ENCODE measurements at regions not wholly inside any gene's neighbourhood (a gene's known extent, or its start where the extent isn't known, plus 50 kb on each side); places are given as distances from the start of the nearest gene placed in this dataset.
"Not testable (repeated sequence)": the region's sequence is repeated elsewhere in the genome, so short reads cannot be mapped to it uniquely, and the experiment has no call there.

DNA sequence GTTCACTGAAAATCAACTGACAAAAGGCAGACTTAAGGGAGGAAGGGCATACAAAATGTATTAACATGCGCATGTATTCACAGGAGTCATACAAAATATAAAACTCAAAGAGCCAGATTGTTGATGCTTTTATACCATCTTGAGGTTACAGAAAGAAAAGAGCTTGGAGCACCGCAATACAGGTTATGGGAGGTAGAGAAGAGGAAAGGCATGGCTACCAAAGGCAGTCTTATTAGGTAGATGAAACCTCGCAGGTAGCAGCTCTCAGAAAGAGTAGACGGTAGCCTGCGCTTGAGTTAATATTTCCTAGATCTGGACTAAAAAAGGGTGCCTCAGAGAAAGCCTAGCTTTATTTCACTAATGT is 69.0 kb upstream of the DHRS4 start:
- H3K9ac ChIP-seq (ENCODE audit: low read length) = no peak overlapping the region

DNA sequence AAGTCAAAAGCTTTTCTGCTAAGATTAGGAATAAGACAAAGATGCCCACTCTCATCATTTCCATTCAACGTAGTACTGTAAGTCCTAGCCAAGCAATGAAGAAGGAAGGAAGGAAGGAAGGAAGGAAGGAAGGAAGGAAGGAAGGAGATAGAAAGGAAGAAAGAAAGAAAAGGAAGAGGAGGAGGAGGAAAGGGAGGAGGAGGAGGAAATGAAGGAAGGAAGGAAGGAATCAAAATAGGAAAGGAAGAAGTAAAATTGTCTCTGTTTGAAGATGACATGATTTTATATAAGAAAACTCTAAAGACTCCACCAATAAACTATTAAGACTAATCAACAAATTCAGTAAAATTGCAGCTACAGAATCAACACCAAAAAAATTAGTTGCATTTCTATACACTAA is 66.0 kb upstream of the DHRS4 start:
- H3K36me3 ChIP-seq (ENCODE audit: insufficient read depth, low read length) = no peaks in the 10 kb centered on the region
- H3K9me3 ChIP-seq (ENCODE audit: low read length) = peaks cover 12% of the 10 kb centered on the region
- no peaks in the 10 kb centered on the region for H3K27me3 ChIP-seq (ENCODE audit: control insufficient read depth in 1 of 2, insufficient read depth in 2 of 2, low read length in 2 of 2)
- H3K27ac ChIP-seq (ENCODE audit: low read depth, low read length) = no peak overlapping the region
- H3K9ac ChIP-seq (ENCODE audit: low read length) = no peak overlapping the region
- H3K4me1 ChIP-seq (ENCODE audit: insufficient read depth, low read length) = no peaks in the 10 kb centered on the region
- H3K4me3 ChIP-seq (ENCODE audit: low read depth in 1 of 2, low read length in 2 of 2) = no peak overlapping the region

More for the DNA sequence above, 69.0 kb upstream of the DHRS4 start:
- Histone ChIP-seq H3K27me3 (ENCODE audit: control insufficient read depth in 1 of 2, insufficient read depth in 2 of 2, low read length in 2 of 2) (no peaks in the 10 kb centered on the region), H3K36me3 (ENCODE audit: insufficient read depth, low read length) (no peaks in the 10 kb centered on the region), H3K27ac (ENCODE audit: low read depth, low read length) (no peak overlapping the region), H3K9me3 (ENCODE audit: low read length) (peaks cover 11% of the 10 kb centered on the region), H3K4me1 (ENCODE audit: insufficient read depth, low read length) (no peaks in the 10 kb centered on the region), H3K4me3 (ENCODE audit: low read depth in 1 of 2, low read length in 2 of 2) (no peak overlapping the region)

DNA sequence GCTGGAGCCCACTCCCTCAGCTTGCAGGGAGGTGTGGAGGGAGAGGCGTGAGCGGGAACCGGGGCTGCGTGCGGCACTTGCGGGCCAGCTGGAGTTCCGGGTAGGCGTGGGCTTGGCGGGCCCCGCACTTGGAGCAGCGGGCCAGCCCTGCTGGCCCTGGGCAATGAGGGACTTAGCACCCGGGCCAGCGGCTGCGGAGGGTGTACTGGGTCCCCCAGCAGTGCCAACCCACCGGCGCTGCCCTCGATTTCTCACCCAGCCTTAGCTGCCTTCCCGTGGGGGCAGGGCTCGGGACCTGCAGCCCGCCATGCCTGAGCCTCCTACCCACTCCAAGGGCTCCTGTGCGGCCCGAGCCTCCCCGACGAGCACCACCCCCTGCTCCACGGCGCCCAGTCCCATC is 61.9 kb upstream of the DHRS4 start:
- peaks cover 12% of the 10 kb centered on the region for H3K9me3 ChIP-seq (ENCODE audit: low read length)

DNA sequence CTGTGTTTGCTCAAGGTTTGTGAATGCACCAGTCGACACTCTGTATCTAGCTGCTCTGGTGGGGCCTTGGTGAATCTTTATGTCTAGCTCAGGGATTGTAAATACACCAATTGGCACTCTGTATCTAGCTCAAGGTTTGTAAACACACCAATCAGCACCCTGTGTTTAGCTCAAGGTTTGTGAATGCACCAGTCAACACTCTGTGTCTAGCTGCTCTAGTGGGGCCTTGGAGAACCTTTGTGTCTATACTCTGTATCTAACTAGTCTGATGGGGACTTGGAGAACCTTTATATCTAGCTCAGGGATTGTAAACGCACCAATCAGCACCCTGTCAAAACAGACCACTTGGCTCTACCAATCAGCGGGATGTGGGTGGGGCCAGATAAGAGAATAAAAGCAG is 61.3 kb upstream of the DHRS4 start:
- H3K9me3 ChIP-seq (ENCODE audit: low read length) = peaks cover 12% of the 10 kb centered on the region
- not testable (repeated sequence) for H3K36me3 ChIP-seq (ENCODE audit: insufficient read depth, low read length); H3K4me3 ChIP-seq (ENCODE audit: low read depth in 1 of 2, low read length in 2 of 2); H3K4me1 ChIP-seq (ENCODE audit: insufficient read depth, low read length); H3K27me3 ChIP-seq (ENCODE audit: control insufficient read depth in 1 of 2, insufficient read depth in 2 of 2, low read length in 2 of 2); H3K27ac ChIP-seq (ENCODE audit: low read depth, low read length); H3K9ac ChIP-seq (ENCODE audit: low read length)

More for the DNA sequence above, 61.9 kb upstream of the DHRS4 start:
- H3K9ac ChIP-seq (ENCODE audit: low read length); H3K36me3 ChIP-seq (ENCODE audit: insufficient read depth, low read length); H3K4me1 ChIP-seq (ENCODE audit: insufficient read depth, low read length); H3K4me3 ChIP-seq (ENCODE audit: low read depth in 1 of 2, low read length in 2 of 2); H3K27ac ChIP-seq (ENCODE audit: low read depth, low read length); H3K27me3 ChIP-seq (ENCODE audit: control insufficient read depth in 1 of 2, insufficient read depth in 2 of 2, low read length in 2 of 2): not testable (repeated sequence)

DNA sequence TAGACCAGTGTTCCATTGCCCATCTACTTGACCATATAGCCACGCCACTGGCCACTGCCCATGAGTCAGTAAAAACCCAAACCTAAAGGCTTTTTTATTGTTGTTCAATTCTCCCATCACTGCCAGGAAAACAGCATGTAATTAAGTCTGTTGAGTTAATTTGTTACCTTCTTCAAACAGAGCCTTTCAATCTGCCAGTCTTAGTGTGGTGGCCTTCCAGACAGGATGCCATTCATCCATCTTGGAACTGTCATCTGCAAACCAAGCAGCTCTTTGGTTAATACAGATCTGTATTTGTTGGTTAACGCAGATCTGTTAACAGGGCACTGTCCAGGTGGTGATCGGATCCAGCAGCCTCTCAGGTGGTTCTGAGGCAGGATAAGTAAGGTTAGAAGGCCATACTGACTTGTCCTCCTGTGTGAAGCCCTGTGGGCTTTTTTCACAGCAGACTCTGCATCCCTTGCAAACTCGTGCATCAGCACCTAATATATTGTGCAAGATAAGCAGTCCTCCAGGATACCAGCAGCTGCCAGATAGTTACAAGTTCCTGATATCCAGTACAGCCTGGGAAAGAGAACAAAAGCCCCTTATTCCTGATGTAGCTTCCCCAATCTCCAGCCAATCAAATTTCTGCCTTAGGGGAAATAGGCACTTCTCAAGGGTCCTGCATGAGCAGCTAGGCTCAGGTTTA is 59.1 kb upstream of the DHRS4 start:
- Histone ChIP-seq H3K9me3 (ENCODE audit: low read length) (peaks cover under 1% of the 10 kb centered on the region), H3K4me3 (ENCODE audit: low read depth in 1 of 2, low read length in 2 of 2) (no peak overlapping the region), H3K9ac (ENCODE audit: low read length) (no peak overlapping the region)

DNA sequence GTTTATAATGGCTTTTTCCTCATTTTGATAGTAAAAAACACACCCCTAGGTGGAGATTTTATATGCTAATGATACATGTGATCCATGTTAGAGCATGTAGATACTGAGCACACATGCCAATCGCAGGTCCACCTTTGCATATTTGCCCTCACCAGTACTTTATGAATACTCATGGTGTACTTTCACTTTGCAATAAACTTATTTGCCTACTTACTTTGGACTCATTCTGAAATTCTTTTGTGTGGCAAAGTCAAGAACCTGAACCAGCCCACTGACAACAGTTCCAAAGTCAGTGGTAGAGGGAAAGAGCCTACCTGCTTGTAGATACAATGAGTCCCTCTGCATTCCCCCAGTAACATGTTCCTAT is 58.5 kb upstream of the DHRS4 start:
- H3K36me3 ChIP-seq (ENCODE audit: insufficient read depth, low read length) = no peaks in the 10 kb centered on the region
- H3K4me1 ChIP-seq (ENCODE audit: insufficient read depth, low read length) = no peaks in the 10 kb centered on the region
- H3K4me3 ChIP-seq (ENCODE audit: low read depth in 1 of 2, low read length in 2 of 2) = no peak overlapping the region
- no peaks in the 10 kb centered on the region for H3K27me3 ChIP-seq (ENCODE audit: control insufficient read depth in 1 of 2, insufficient read depth in 2 of 2, low read length in 2 of 2)
- no peak overlapping the region for H3K9ac ChIP-seq (ENCODE audit: low read length)
- no peak overlapping the region for H3K27ac ChIP-seq (ENCODE audit: low read depth, low read length)
- no peaks in the 10 kb centered on the region for H3K9me3 ChIP-seq (ENCODE audit: low read length)

More for the DNA sequence above, 59.1 kb upstream of the DHRS4 start:
- Histone ChIP-seq H3K27me3 (ENCODE audit: control insufficient read depth in 1 of 2, insufficient read depth in 2 of 2, low read length in 2 of 2) (no peaks in the 10 kb centered on the region), H3K4me1 (ENCODE audit: insufficient read depth, low read length) (no peaks in the 10 kb centered on the region), H3K27ac (ENCODE audit: low read depth, low read length) (no peak overlapping the region), H3K36me3 (ENCODE audit: insufficient read depth, low read length) (no peaks in the 10 kb centered on the region)

DNA sequence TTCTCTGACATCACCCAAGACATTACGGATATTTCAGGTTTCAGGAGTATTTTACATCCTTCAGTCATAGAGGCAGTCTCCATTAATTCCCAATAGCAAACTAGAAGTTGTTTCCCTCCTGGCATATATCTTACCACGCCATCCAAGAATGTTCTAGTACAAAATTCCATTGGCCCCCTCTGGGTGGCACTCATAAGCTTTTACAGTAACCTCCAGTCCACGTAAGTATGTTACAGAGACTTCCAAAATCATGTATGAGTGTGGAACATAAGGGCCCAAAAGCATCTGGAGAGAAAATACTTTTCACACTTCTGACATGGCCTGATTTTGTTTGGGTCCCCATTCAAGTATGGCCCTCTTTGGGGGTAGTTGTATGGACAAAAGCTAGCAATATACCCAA is 58.1 kb upstream of the DHRS4 start:
- Histone ChIP-seq H3K4me1 (ENCODE audit: insufficient read depth, low read length) (no peaks in the 10 kb centered on the region), H3K9ac (ENCODE audit: low read length) (no peak overlapping the region), H3K4me3 (ENCODE audit: low read depth in 1 of 2, low read length in 2 of 2) (no peak overlapping the region), H3K27me3 (ENCODE audit: control insufficient read depth in 1 of 2, insufficient read depth in 2 of 2, low read length in 2 of 2) (no peaks in the 10 kb centered on the region), H3K9me3 (ENCODE audit: low read length) (no peaks in the 10 kb centered on the region), H3K36me3 (ENCODE audit: insufficient read depth, low read length) (no peaks in the 10 kb centered on the region), H3K27ac (ENCODE audit: low read depth, low read length) (no peak overlapping the region)

DNA sequence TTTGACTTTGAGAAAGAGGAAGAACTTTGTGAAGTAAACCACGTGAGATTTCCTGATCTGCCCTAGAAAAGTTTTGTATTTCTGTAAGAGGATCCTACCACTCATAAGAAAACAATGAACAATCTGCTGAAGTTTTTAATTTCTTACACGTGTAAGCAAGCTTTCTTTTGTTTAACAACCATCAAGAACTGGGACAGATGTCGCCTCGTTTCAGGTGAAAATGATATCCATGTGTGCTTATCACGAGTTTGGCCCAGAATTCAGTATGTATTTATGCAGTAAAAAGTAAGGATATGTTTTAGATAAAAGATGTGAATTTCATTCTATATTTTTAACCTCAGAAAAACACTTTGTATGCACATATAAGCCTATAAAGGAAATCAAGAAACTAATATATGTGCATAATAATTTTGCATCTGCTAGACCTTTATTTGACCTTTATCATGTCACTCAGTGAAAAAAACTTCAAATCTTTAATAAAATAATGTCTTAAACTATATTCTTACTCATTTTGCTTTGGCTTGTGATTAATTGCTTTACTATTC is 56.9 kb upstream of the DHRS4 start:
- no peak overlapping the region for H3K27ac ChIP-seq (ENCODE audit: low read depth, low read length)
- no peak overlapping the region for H3K4me3 ChIP-seq (ENCODE audit: low read depth in 1 of 2, low read length in 2 of 2)
- H3K36me3 ChIP-seq (ENCODE audit: insufficient read depth, low read length) = no peaks in the 10 kb centered on the region
- H3K9ac ChIP-seq (ENCODE audit: low read length) = no peak overlapping the region
- H3K4me1 ChIP-seq (ENCODE audit: insufficient read depth, low read length) = no peaks in the 10 kb centered on the region
- H3K9me3 ChIP-seq (ENCODE audit: low read length) = no peaks in the 10 kb centered on the region
- H3K27me3 ChIP-seq (ENCODE audit: control insufficient read depth in 1 of 2, insufficient read depth in 2 of 2, low read length in 2 of 2) = no peaks in the 10 kb centered on the region

DNA sequence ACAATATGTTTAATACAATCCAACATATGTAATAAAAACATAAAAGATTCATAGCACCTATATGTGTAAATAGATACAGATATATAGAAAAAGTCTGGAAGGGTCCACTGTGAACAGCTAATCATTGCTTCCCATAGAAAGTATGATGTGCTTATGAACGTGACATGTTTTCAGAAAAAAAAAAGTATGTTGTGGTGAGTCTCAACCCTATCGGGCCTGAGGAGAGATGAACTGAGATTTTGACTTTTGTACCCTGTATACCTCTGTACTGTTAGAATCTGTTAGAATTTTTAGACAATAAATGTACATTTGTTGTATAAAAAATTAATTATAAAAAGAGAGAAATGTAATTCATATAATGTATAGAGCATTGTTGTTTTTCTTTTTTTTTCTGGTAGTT is 56.3 kb upstream of the DHRS4 start:
- not testable (repeated sequence) for H3K9ac ChIP-seq (ENCODE audit: low read length); H3K9me3 ChIP-seq (ENCODE audit: low read length); H3K36me3 ChIP-seq (ENCODE audit: insufficient read depth, low read length); H3K4me1 ChIP-seq (ENCODE audit: insufficient read depth, low read length); H3K27ac ChIP-seq (ENCODE audit: low read depth, low read length); H3K4me3 ChIP-seq (ENCODE audit: low read depth in 1 of 2, low read length in 2 of 2); H3K27me3 ChIP-seq (ENCODE audit: control insufficient read depth in 1 of 2, insufficient read depth in 2 of 2, low read length in 2 of 2)

DNA sequence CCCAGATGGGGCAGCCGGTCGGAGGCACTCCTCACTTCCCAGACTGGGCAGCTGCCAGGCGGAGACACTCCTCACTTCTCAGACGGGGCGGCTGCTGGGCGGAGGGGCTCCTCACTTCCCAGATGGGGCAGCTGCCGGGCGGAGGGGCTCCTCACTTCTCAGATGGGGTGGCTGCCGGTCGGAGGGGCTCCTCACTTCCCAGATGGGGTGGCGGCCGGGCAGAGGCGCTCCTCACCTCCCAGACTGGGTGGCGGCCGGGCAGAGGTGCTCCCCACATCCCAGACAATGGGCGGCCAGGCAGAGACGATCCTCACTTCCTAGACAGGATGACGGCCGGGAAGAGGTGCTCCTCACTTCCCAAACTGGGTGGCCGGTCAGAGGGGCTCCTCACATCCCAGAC is 55.2 kb upstream of the DHRS4 start:
- not testable (repeated sequence) for H3K4me1 ChIP-seq (ENCODE audit: insufficient read depth, low read length); H3K27me3 ChIP-seq (ENCODE audit: control insufficient read depth in 1 of 2, insufficient read depth in 2 of 2, low read length in 2 of 2); H3K9me3 ChIP-seq (ENCODE audit: low read length); H3K4me3 ChIP-seq (ENCODE audit: low read depth in 1 of 2, low read length in 2 of 2); H3K27ac ChIP-seq (ENCODE audit: low read depth, low read length); H3K36me3 ChIP-seq (ENCODE audit: insufficient read depth, low read length); H3K9ac ChIP-seq (ENCODE audit: low read length)

DNA sequence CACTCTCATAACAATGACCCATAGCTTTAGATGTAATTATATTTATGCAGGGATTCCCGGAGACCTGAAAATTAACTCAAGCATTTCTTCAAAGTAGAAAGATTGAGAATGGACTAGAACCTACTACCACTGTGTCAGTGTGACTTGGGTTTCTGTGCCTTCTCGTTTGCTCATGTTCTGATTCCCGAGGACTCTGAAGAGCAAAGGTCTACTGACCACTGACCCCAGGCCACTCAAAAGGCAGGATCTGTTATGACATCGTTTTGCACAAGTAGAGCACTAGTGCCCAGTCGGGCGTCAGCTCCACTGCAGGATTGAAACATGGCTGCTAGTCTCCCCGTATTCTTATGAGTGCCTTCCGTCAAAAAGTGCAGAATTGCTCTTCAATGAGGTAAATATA is 53.8 kb upstream of the DHRS4 start:
- Histone ChIP-seq H3K4me3 (ENCODE audit: low read depth in 1 of 2, low read length in 2 of 2) (no peak overlapping the region), H3K27me3 (ENCODE audit: control insufficient read depth in 1 of 2, insufficient read depth in 2 of 2, low read length in 2 of 2) (no peaks in the 10 kb centered on the region), H3K4me1 (ENCODE audit: insufficient read depth, low read length) (no peaks in the 10 kb centered on the region), H3K9me3 (ENCODE audit: low read length) (no peaks in the 10 kb centered on the region), H3K36me3 (ENCODE audit: insufficient read depth, low read length) (no peaks in the 10 kb centered on the region), H3K9ac (ENCODE audit: low read length) (no peak overlapping the region), H3K27ac (ENCODE audit: low read depth, low read length) (no peak overlapping the region)

DNA sequence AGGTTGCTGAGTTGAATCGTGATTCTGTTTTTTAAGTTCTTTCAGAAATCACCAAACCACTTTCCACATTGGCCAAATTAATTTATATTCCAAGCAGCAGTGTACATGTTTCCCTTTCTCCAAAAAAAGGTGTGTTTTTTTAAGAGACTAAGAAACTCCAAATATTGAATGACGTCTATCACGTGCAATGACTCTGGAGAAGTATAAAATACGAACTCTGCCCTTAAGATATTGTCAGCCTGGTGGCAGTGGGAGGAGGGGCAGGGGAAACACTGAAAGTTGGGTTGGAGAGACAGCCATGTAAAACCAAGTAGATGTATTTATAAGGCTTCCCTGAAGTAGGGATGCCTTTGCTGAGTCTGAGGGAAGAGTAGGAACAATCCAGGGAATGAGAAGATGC is 50.1 kb upstream of the DHRS4 start:
- no peaks in the 10 kb centered on the region for H3K36me3 ChIP-seq (ENCODE audit: insufficient read depth, low read length)

More for the DNA sequence above, 50.1 kb upstream of the DHRS4 start:
- Histone ChIP-seq H3K9ac (ENCODE audit: low read length) (no peak overlapping the region), H3K4me3 (ENCODE audit: low read depth in 1 of 2, low read length in 2 of 2) (no peak overlapping the region), H3K9me3 (ENCODE audit: low read length) (no peaks in the 10 kb centered on the region), H3K27ac (ENCODE audit: low read depth, low read length) (no peak overlapping the region), H3K4me1 (ENCODE audit: insufficient read depth, low read length) (no peaks in the 10 kb centered on the region), H3K27me3 (ENCODE audit: control insufficient read depth in 1 of 2, insufficient read depth in 2 of 2, low read length in 2 of 2) (no peaks in the 10 kb centered on the region)

All from muscle layer of colon (tissue), 2 donors.